Breast epithelium (tissue), 4 donors: ENCODE measurements at regions not wholly inside any gene's neighbourhood (a gene's known extent, or its start where the extent isn't known, plus 50 kb on each side); places are given as distances from the start of the nearest gene placed in this dataset.

Source experiments
- DNase-seq, 2 donors: peaks; one replicate each; pipeline ENCODE4 v3.0.0-alpha.2; 2019; ENCODE audit warnings: low spot score in 2 of 2
- H3K27ac ChIP-seq, 2 donors: fragments of 200-600 bp; sonication (generic) in 1 of 2; one replicate each; pipeline ENCODE4 v1.5.1; 2016 to 2019; ENCODE audit warnings: mild to moderate bottlenecking in 1 of 2
- H3K27me3 ChIP-seq, 2 donors: fragments of 200-600 bp; sonication (generic) in 1 of 2; one replicate each; pipeline versions ENCODE4 v1.5.1 to v1.6.0; 2017 to 2019; ENCODE audit warnings: control low read depth in 1 of 2, mild to moderate bottlenecking in 1 of 2
- H3K36me3 ChIP-seq: fragments of 200-600 bp; one replicate; pipeline ENCODE4 v1.5.1; 2019
- H3K4me1 ChIP-seq, 2 donors: fragments of 200-600 bp; sonication (generic); one replicate each; pipeline ENCODE4 v1.5.1; 2016 to 2019; ENCODE audit warnings: control low read depth in 1 of 2
- H3K4me3 ChIP-seq, 3 donors: fragments of 200-600 bp; sonication (generic); 1 replicate in 2 of 3; 2 replicates in 1 of 3; pipeline ENCODE4 v1.5.1; 2016 to 2019; ENCODE audit warnings: mild to moderate bottlenecking in 3 of 3, moderate library complexity in 2 of 3
- H3K9me3 ChIP-seq, 2 donors: fragments of 200-600 bp; sonication (generic) in 1 of 2; one replicate each; pipeline ENCODE4 v1.5.1; 2016 to 2019; ENCODE audit warnings: control low read depth in 1 of 2
- CTCF ChIP-seq, 3 donors: fragments of 450-650 bp; IDR thresholded peaks; one replicate each; pipeline ENCODE4 v1.5.1; 2016 to 2017; ENCODE audit warnings: antibody characterized with exemption in 3 of 3, mild to moderate bottlenecking in 3 of 3, moderate library complexity in 3 of 3
- POLR2A ChIP-seq: fragments of 450-650 bp; IDR thresholded peaks from one replicate; pipeline ENCODE4 v1.6.1; 2016; ENCODE audit warnings: antibody characterized with exemption, mild to moderate bottlenecking, moderate library complexity
- POLR2AphosphoS5 ChIP-seq, 3 donors: sonication (generic); formaldehyde crosslinking; IDR thresholded peaks; one replicate each; pipeline ENCODE4 v1.6.1; 2017; ENCODE audit warnings: antibody characterized with exemption in 3 of 3
- intact Hi-C: fragments of 100-400 bp; cut with DNase I; formaldehyde crosslinking; loops from one replicate; pipeline ENCODE4 v1.15.1; 2023; ENCODE audit warnings: low total_unique reads

- intact Hi-C loops: no loop called here
- TF ChIP-seq CTCF (IDR thresholded peaks at IDR 0.05): no peak
- no peak for TF ChIP-seq POLR2AphosphoS5 (IDR thresholded peaks at IDR 0.05)
- TF ChIP-seq POLR2A: no peak
- DNase-seq: no peak
- no peaks in the 10 kb centered on the region for H3K9me3 ChIP-seq
- H3K27me3 ChIP-seq: no peaks in the 10 kb centered on the region
- no peaks in the 10 kb centered on the region for H3K36me3 ChIP-seq
- no peak overlapping the region for H3K27ac ChIP-seq
- no peak overlapping the region for H3K4me3 ChIP-seq
- H3K4me1 ChIP-seq: no peaks in the 10 kb centered on the region
Measured at GRCh38 chr3:152564459-152564858, 270.5 kb upstream of the P2RY1 start.

- DNase-seq: no peak
- Histone ChIP-seq H3K4me1 (no peaks in the 10 kb centered on the region), H3K27ac (no peak overlapping the region), H3K27me3 (no peaks in the 10 kb centered on the region), H3K9me3 (no peaks in the 10 kb centered on the region), H3K36me3 (no peaks in the 10 kb centered on the region), H3K4me3 (no peak overlapping the region)
- intact Hi-C loops: no loop called here
- TF ChIP-seq CTCF (IDR thresholded peaks at IDR 0.05): peak in 2 of 3 donors; percentile 9 to 52
- TF ChIP-seq POLR2AphosphoS5 (IDR thresholded peaks at IDR 0.05): no peak
- TF ChIP-seq POLR2A: no peak
Measured at GRCh38 chr3:152574461-152575079, 260.4 kb upstream of the P2RY1 start.

- Histone ChIP-seq H3K4me1 (no peaks in the 10 kb centered on the region), H3K9me3 (no peaks in the 10 kb centered on the region), H3K27me3 (no peaks in the 10 kb centered on the region), H3K4me3 (no peak overlapping the region), H3K27ac (no peak overlapping the region), H3K36me3 (no peaks in the 10 kb centered on the region)
- intact Hi-C loops: no loop called here
- TF ChIP-seq POLR2AphosphoS5 (IDR thresholded peaks at IDR 0.05): no peak
- no peak for TF ChIP-seq CTCF (IDR thresholded peaks at IDR 0.05)
- no peak for TF ChIP-seq POLR2A
- DNase-seq: no peak
Measured at GRCh38 chr3:152578769-152579168, 256.2 kb upstream of the P2RY1 start.

GRCh38 chr3:152581951-152582350 lies 253.0 kb upstream of the P2RY1 start:
- Histone ChIP-seq H3K36me3 (no peaks in the 10 kb centered on the region), H3K27ac (no peak overlapping the region), H3K4me3 (no peak overlapping the region), H3K9me3 (no peaks in the 10 kb centered on the region), H3K4me1 (no peaks in the 10 kb centered on the region), H3K27me3 (no peaks in the 10 kb centered on the region)
- DNase-seq: no peak
- TF ChIP-seq POLR2A (no peak), POLR2AphosphoS5 (IDR thresholded peaks at IDR 0.05) (no peak), CTCF (IDR thresholded peaks at IDR 0.05) (no peak)
- intact Hi-C loops: no loop called here

GRCh38 chr3:152583963-152584362 lies 251.0 kb upstream of the P2RY1 start:
- DNase-seq: no peak
- no peaks in the 10 kb centered on the region for H3K36me3 ChIP-seq
- no peaks in the 10 kb centered on the region for H3K9me3 ChIP-seq

More at GRCh38 chr3:152583963-152584362, 251.0 kb upstream of the P2RY1 start:
- intact Hi-C loops: no loop called here
- H3K4me3 ChIP-seq: no peak overlapping the region
- H3K27me3 ChIP-seq: no peaks in the 10 kb centered on the region
- no peaks in the 10 kb centered on the region for H3K4me1 ChIP-seq
- TF ChIP-seq POLR2A: no peak
- no peak for TF ChIP-seq CTCF (IDR thresholded peaks at IDR 0.05)
- no peak for TF ChIP-seq POLR2AphosphoS5 (IDR thresholded peaks at IDR 0.05)
- H3K27ac ChIP-seq: no peak overlapping the region
